Coronary artery (tissue), 2 donors: ENCODE measurements at regions not wholly inside any gene's neighbourhood (a gene's known extent, or its start where the extent isn't known, plus 50 kb on each side); places are given as distances from the start of the nearest gene placed in this dataset.
"Not testable (repeated sequence)": the region's sequence is repeated elsewhere in the genome, so short reads cannot be mapped to it uniquely, and the experiment has no call there.

Source experiments
- DNase-seq: peaks from one replicate; pipeline ENCODE4 v3.0.0-alpha.2; 2017; ENCODE audit warnings: low spot score
- H3K27ac ChIP-seq, 2 donors: fragments of 200-600 bp; sonication (generic); one replicate each; pipeline ENCODE4 v1.5.1; 2016 to 2019
- H3K4me3 ChIP-seq: fragments of 200-600 bp; sonication (generic); 2 replicates; pipeline ENCODE4 v1.5.1; 2016; ENCODE audit warnings: mild to moderate bottlenecking, moderate library complexity
- TF ChIP-seq, protein P1 (sequence below): fragments of 200-600 bp; sonication (generic); IDR thresholded peaks from one replicate; pipeline ENCODE4 v1.5.1; 2019; ENCODE audit warnings: antibody characterized with exemption

GRCh38 chr3:177351206-177351605 is 153.9 kb upstream of the TBL1XR1 start:
- no peak for DNase-seq
- no peak overlapping the region for H3K4me3 ChIP-seq
- TF ChIP-seq, protein P1, sequence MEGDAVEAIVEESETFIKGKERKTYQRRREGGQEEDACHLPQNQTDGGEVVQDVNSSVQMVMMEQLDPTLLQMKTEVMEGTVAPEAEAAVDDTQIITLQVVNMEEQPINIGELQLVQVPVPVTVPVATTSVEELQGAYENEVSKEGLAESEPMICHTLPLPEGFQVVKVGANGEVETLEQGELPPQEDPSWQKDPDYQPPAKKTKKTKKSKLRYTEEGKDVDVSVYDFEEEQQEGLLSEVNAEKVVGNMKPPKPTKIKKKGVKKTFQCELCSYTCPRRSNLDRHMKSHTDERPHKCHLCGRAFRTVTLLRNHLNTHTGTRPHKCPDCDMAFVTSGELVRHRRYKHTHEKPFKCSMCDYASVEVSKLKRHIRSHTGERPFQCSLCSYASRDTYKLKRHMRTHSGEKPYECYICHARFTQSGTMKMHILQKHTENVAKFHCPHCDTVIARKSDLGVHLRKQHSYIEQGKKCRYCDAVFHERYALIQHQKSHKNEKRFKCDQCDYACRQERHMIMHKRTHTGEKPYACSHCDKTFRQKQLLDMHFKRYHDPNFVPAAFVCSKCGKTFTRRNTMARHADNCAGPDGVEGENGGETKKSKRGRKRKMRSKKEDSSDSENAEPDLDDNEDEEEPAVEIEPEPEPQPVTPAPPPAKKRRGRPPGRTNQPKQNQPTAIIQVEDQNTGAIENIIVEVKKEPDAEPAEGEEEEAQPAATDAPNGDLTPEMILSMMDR = no peak
- no peak overlapping the region for H3K27ac ChIP-seq

GRCh38 chr3:177351757-177352158 is 154.5 kb upstream of the TBL1XR1 start:
- no peak for DNase-seq
- TF ChIP-seq, protein P1 = no peak
- no peak overlapping the region for H3K27ac ChIP-seq
- H3K4me3 ChIP-seq = no peak overlapping the region

- H3K27ac ChIP-seq = no peak overlapping the region
Observed at GRCh38 chr3:177352424-177352823, 155.1 kb upstream of the TBL1XR1 start.

GRCh38 chr3:177353140-177353539 is 155.9 kb upstream of the TBL1XR1 start:
- TF ChIP-seq, protein P1 = no peak
- no peak overlapping the region for H3K27ac ChIP-seq
- DNase-seq = no peak
- no peak overlapping the region for H3K4me3 ChIP-seq

More at GRCh38 chr3:177352424-177352823, 155.1 kb upstream of the TBL1XR1 start:
- no peak overlapping the region for H3K4me3 ChIP-seq
- TF ChIP-seq, protein P1 = no peak
- DNase-seq = no peak

- DNase-seq, H3K4me3 ChIP-seq, H3K27ac ChIP-seq: not testable (repeated sequence)
Observed at GRCh38 chr3:177353879-177354278, 156.6 kb upstream of the TBL1XR1 start.

GRCh38 chr3:177354466-177354865 is 157.2 kb upstream of the TBL1XR1 start:
- TF ChIP-seq, protein P1 = no peak
- no peak overlapping the region for H3K4me3 ChIP-seq
- H3K27ac ChIP-seq = no peak overlapping the region
- DNase-seq = no peak

GRCh38 chr3:177356113-177356512 is 158.8 kb upstream of the TBL1XR1 start:
- DNase-seq = no peak
- H3K27ac ChIP-seq = no peak overlapping the region
- TF ChIP-seq, protein P1 = no peak

DNA sequence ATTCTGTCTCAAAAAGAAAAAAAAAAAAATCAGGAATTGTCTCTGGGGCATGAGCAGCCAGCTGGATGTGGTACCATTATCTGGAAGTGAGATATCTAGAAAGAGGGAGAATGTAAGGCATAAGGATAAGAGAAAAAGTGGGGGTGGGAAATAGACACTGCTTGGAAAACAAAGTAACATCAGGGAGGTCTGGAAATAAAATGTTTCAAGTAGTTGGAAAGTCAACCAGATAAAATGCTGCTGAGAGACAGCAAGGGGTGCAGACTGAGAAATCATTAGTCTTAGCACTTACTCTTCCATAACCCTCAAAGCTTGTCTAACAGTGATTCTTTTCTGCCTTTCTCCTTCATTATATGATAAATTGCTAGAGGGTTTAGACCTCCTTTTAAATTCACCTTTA is 159.7 kb upstream of the TBL1XR1 start:
- H3K27ac ChIP-seq = peak overlapping the region; percentile 84 to 91
- peak overlapping the region; percentile 63 for H3K4me3 ChIP-seq
- DNase-seq = no peak
- TF ChIP-seq, protein P1 = no peak

More at GRCh38 chr3:177356113-177356512, 158.8 kb upstream of the TBL1XR1 start:
- no peak overlapping the region for H3K4me3 ChIP-seq
